NCI-H2196 (cell line): ENCODE measurements at regions not wholly inside any gene's neighbourhood (a gene's known extent, or its start where the extent isn't known, plus 50 kb on each side); places are given as distances from the start of the nearest gene placed in this dataset.

Source experiments
- DNase-seq: peaks from one replicate; lab custom pipeline; 2025; ENCODE audit not compliant: unreplicated experiment; lab: John Stamatoyannopoulos, UW

DNA sequence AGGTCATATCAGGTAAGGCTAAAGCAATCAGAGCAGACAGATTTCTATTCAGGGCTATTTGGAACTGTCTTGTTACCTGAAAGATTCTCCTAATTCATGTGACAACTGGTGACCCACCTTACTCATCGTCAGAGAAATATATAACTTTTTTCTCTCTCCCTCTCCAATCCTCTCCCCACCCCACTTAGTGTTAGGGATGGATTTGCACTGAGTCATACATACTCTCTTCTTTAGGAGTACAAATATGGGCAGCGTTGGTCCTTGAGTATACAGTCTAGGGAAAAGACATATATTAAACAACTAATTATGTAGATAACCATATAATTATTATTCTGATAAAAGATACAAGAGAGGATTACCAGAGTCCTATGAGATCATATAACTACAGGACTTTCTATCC, 246.3 kb downstream of the HHIPL2 start:
- no peak for DNase-seq

DNA sequence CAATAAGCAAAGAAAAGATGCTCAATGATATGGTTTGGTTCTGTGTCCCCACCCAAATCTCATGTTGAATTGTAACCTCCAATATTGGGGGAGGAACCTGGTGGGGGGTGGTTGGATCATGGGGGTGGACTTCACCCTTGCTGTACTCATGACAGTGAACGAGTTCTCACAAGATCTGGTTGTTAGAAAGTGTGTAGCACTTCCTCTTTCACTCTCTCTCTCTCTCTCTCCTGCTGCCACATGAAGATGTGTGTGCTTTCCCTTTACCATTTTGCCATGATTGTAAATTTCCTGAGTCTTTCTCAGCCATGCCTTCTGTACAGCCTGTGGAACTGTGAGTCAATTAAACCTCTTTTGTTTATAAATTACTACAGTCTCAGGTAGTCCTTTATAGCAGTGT, 248.4 kb downstream of the HHIPL2 start:
- no peak for DNase-seq

GRCh38 chr1:222290866-222291265, 257.0 kb downstream of the HHIPL2 start:
- no peak for DNase-seq

GRCh38 chr1:222288053-222288452, 259.9 kb downstream of the HHIPL2 start:
- DNase-seq = no peak

- DNase-seq = no peak
Observed at GRCh38 chr1:222286011-222286410, 261.9 kb downstream of the HHIPL2 start.

DNA sequence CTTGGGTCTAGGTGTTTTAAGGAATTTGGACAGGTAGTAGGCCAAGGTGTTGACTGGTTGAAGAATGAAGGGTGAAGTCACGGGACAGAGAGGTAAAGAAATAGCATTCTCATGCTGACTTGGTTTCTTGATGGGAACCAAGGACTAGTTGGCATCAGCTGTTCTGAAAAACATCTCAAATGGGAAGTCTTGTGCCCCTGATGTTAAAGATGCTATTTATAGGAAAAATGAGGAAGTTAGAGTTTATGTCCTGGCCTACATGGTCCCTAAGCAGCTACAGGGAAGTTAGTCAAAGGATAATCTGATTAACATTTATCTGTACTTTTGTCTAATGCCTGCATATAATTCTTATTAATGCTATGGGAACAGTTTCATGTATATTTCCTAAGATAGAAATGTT, 262.4 kb downstream of the HHIPL2 start:
- DNase-seq = no peak

DNA sequence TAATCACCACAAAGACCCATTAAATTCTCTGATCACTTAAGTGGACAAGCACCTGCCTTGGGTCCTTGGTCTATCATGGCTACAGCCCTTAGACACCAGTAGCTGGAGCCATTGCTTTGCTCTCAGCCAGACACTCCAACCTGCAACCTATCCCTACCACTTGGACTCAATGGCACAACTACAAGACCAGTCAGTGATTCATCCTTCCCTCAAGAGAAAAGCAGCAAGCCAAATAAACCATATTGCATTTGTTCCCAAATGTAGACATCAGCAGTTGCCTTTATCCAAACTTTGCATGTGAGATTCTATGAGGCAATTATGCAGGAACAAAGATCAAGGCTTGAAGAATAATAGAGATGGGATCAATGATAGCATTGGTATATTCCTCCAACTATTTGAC, 263.4 kb downstream of the HHIPL2 start:
- DNase-seq = no peak

DNA sequence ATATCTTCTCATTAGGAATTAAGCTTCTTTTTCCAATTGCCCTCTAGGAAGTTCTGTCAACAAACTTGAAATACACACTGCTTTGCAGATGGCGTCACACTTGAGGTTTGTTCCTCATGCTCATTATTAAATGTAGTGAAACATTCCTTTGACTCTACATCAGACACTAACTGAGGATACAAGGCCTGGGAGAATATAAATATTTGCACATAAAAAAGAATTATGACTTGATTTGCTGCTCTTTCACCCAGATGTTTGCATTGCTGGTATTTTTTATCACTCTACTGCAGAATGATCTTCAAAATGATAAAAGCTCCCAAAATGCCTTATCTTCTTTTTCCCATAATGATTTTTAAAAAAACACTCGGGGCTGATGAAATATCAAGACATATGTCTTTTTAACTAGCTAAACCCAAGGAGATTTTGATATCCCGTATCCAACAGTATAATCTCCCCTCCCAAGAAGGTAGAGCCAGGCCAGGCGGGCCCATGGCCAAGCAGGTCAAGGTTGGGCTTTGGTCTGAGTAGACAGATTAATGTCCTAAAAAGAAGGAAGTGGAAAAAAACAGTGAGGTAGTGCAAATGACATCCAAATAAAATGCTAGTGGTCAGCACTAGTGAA, 264.6 kb downstream of the HHIPL2 start:
- no peak for DNase-seq

- DNase-seq = no peak
Observed at GRCh38 chr1:222279591-222279990, 268.3 kb downstream of the HHIPL2 start.

DNA sequence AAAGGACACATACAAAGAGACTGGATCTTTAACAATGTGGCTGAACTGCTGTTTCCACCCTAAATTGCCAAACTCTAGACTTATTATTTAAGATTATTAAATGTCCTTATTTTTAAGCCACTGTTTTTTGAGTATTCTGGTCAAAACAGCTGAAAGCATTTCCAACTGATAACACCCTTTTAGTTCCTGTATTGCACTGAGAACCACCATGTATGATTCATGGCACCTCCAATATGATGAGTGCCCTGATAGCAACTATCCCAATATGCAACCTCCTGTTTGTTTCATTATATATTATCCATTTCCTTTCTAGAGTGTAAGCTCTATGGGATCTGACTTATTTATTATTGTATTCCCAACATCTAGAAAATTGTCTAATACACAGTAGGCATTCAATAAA, 269.4 kb downstream of the HHIPL2 start:
- no peak for DNase-seq

DNA sequence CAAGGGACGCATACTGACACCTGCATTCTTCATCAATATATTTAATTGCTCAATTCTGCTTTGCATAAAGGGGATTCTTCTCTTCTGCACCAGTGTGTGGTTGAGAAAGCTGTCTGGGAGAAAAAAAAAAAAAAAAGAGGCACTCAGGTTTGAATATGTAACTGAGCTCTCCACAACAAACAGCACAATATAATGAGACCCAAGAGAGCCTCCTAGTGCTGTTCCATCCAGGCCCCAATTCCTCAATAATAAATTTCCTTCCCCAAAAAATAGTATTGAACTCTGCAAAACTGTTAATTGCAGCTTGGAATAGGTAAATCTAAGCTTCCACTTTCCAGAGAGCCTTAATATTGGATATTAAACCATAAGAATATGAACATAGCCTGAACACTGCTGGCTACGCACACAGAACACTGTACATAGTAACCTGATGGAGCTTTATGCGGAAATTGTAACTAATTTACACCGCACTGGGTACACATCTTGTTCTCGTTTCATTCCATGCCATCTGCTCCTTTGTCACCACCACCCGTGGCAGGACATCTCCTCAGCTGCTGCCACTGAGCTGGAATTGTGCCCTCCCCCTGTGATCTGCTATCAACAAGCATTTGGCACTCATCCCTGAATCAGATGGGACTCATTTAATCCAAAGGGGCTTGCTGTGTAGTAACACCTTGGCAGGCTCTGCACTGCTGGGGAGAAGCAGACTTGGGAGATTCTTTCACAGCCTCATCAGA, 272.0 kb downstream of the HHIPL2 start:
- no peak for DNase-seq

DNA sequence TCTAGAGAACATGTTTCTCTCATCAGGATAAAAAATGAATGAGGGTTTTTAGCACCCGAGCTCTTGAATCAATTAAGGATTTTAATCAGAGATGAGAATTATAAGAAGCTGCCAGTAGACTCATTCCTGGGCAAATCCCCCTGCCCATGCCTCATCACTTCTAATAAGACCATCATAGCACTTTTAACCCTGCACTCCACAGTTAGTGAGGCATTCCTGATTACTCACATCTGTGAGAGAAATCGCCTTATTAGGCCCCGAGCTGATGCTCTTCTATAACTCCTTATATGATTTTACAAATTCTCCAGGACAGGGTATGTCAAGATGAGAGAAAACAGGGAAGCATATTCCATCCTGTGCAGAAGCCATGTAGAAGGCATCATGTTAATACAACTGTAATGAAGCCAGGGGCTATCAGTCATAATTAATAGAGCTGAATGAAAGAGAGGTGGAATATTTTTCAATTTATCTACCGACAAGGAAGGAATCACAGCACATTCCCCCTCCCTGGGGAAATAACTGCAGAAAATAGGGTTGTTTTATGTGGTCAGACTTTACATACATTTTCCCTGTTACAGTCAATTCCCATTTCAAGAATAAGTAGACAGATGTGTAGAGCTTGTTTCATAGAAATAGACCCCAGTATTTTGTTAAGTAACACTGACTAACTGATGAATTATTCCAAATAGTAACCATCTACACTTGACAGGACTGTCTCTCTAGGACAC, 272.7 kb downstream of the HHIPL2 start:
- DNase-seq = no peak

DNA sequence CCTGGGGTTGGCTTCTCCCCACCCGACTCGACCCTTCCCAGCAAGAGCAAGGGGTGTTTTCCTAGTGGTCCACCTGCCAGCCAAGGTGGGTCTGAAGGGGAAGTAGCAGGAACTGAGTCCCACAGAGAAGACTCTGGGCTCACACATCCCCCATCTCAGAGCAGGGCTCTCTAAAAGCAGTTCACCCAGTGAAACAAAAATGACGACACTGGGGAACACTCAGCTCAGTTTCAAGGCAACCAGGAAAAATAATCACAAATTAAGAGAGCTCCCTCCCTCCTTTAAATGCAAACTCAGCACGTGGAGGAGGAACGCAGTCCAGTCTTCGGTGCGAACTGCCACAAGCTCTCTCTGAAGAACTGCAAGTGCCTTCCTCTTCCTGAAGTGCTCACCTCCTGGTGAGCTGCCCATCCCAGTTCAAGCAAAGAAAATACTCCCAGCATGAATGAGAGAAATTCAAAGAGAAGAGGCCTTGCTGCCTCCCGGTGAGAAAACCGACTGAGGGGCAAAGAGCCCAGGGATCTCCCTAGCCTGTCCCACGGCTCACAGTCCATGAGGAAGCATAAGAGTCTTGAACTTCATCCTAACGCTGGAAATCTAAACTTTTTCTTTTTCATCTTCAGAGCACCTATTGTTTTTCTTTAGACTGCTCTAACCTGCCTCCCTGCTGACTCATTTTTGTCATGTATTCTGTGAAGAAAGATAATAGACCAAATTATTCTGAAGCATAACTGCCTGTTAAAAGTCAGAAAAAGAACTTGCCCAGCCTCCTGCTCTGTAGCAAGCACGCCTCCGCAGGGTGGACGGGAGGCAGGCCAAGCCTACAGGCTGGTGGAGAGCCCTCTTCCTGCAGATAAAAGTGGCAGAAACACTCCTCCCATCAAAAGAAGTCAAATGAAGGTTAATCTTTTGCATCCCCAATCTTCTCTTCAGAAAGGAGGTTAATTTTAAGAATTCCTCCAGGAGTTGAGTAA, 281.4 kb downstream of the HHIPL2 start:
- no peak for DNase-seq

- no peak for DNase-seq
Observed at GRCh38 chr1:222263791-222264190, 284.1 kb downstream of the HHIPL2 start.

DNA sequence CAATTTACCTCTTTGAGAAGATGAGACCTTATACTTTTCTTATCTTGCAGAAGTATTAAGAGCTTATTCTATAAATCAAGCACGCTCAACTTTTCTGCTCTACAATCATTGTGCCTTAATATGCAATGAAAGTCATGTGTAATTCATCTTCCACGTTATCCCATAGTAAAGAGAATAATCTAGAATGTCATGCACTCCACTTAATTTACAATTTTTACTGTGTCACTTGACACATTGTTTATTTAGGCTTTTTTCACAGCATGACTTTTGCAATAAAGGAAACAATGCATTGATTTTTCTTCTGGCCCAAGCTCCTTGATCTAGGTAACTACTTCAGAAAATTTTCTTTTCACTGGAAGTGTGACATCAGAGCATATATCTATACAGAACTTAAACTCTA, 290.9 kb downstream of the HHIPL2 start:
- DNase-seq = no peak

DNA sequence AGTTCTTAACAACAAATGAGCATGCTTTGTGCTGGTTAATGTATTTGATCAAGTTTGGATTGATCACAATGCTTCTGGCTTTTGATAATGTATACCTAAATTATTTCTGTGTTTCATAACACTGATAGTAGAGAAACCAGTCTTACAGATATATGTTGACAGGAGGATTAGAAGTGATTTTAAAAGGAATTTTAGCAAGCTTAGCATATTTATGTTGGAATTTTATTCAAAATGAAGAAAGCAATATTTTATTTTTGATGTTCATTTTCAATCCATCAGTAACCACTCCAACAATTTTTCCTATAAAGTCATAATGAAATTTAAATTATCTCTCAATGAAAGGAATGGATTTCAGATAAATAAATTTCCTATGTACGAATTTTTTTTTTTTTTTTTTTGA, 291.8 kb downstream of the HHIPL2 start:
- no peak for DNase-seq

DNA sequence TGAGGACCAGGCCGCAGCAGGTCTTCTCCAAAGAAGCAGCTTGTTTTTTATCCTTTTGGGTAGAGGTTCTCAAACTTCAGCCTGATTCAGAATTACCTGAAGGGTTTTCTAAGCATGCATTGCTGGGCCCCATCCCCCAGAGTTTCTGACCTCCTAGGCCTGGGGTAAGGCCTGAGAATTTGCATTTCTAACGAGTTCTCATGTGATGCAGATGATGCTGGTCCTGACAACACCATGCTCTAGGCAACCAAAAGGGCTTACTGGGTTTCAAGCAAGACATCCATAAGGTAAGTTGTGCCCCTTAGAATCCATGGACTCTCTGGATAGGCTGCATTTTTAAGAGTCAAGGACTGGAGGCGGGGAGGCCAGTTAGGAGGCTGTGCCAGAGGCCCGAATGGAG, 295.1 kb downstream of the HHIPL2 start:
- no peak for DNase-seq

DNA sequence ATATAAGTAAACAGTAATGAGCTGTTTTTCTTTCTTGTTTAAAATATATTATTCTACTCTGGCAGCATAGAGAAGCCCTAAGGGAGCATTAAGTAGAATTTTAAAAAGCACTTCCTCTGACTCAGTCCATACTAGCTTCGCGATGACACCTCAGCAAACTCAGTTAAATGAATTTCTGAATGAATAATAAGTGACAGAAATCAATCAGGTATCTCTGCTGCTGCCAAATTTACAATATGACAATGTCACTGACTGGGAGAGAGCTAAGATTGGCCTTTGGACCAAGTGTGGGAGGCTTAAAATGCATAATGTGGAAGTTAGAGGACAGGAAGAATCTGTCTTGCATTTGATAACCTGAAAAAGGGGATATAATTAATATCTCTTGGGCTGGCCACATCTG, 296.1 kb downstream of the HHIPL2 start:
- no peak for DNase-seq

GRCh38 chr1:222250376-222250775, 297.5 kb downstream of the HHIPL2 start:
- DNase-seq = no peak

DNA sequence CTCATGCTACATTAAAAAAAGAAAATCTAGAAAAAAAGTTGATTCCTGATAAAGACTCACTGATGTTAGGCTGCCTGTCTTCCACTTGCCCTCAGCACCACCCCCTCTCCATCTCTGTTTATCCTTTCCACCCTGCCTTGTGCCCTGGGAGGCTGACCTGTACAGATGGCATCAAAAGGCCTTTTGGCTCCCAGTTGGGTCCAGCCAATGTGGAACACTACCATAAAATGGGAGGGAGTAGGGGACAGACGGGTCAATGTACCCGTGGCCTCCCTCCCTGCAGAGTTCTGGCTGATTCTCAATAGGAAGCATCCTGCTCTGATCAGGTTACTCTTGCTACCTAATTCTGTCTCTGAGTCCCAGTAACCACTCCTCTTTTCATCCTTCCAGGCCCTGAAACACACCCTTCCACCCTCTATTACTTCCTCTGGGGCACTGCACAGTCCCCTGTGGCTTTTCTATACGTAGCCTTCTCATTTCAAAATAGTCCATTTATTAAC, 300.0 kb downstream of the HHIPL2 start:
- no peak for DNase-seq

GRCh38 chr1:222247081-222247480, 300.8 kb downstream of the HHIPL2 start:
- DNase-seq = no peak
